ENCODE measurements at regions not wholly inside any gene's neighbourhood (a gene's known extent, or its start where the extent isn't known, plus 50 kb on each side); places are given as distances from the start of the nearest gene placed in this dataset.
"Not testable (repeated sequence)": the region's sequence is repeated elsewhere in the genome, so short reads cannot be mapped to it uniquely, and the experiment has no call there.

DNA sequence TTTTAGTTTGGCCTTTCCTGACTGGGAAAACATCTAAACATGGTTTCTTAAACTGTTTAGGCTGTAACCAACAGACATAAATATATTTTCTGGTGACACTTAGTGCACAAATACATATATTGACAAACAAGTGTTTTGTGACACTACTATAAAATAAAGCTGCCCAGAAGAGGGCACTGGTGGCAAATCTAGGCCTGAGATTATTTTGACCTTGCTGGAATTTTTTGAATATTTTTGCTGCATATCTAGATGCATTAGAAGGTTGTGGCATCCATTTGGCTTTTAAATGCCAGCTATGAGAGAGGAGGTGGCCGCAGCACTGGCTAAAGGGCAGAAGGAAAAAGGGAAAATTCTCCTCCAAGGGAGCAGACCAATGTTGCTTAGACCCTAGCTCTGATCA, 139.6 kb downstream of the KLRB1 start:
- not testable (repeated sequence) for H3K9me3 ChIP-seq, H3K4me3 ChIP-seq, DNase-seq, H3K36me3 ChIP-seq, H3K27me3 ChIP-seq

GRCh38 chr12:9464408-9464807, 143.3 kb downstream of the KLRB1 start:
- no peak overlapping the region for H3K4me3 ChIP-seq
- H3K27me3 ChIP-seq: no peaks in the 10 kb centered on the region
- DNase-seq: no peak
- H3K9me3 ChIP-seq: no peaks in the 10 kb centered on the region
- no peaks in the 10 kb centered on the region for H3K36me3 ChIP-seq

- not testable (repeated sequence) for H3K9me3 ChIP-seq
- DNase-seq: peak; percentile 76
These were observed 152.2 kb downstream of the KLRB1 start for GRCh38 chr12:9455516-9455915.

GRCh38 chr12:9454021-9454420, 153.7 kb downstream of the KLRB1 start:
- H3K27me3 ChIP-seq, H3K9me3 ChIP-seq, DNase-seq, H3K36me3 ChIP-seq, H3K4me3 ChIP-seq: not testable (repeated sequence)

More at GRCh38 chr12:9455516-9455915, 152.2 kb downstream of the KLRB1 start:
- H3K27me3 ChIP-seq, H3K4me3 ChIP-seq, H3K36me3 ChIP-seq: not testable (repeated sequence)

DNA sequence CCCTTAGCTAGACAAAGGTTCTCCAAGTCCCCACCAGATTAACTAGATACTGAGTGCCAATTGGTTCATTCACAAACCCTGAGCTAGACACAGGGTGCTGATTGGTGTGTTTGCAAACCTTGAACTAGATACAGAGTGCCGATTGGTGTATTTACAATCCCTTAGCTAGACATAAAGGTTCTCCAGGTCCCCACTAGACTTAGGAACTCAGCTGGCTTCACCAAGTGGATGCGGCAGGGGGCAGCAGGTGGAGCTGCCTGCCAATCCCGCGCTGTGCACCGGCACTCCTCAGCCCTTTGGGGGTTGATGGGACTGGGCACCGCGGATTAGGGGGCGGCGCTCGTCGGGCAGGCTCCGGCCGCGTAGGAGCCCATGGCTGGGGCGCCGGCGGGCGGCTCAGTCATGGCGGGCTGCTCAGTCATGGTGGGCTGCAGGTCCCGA, 157.6 kb downstream of the KLRB1 start:
- not testable (repeated sequence) for H3K36me3 ChIP-seq, H3K9me3 ChIP-seq, H3K27me3 ChIP-seq
- H3K4me3 ChIP-seq: peak overlapping the region; percentile 28
- DNase-seq: peak; percentile 45

DNA sequence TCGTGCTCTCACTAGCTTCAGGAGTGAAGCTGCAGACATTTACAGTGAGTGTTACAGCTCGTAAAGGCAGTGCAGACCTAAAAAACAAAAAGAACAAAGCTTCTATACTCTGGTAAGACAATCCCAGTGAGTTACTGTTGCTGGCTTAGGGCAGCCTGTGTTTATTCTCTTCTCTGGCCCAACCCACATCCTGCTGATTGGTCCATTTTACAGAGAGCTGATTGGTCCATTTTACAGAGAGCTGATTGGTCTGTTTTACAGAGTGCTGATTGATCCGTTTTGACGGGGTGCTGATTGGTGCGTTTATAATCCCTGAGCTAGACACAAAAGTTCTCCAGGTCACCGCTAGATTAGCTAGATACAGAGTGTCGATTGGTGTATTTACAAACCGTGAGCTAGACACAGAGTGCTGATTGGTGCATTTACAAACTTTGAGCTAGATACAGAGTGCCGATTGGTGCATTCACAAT, 158.0 kb downstream of the KLRB1 start:
- H3K36me3 ChIP-seq, H3K27me3 ChIP-seq, H3K9me3 ChIP-seq: not testable (repeated sequence)
- peak; percentile 34 for DNase-seq
- peak overlapping the region; percentile 64 for H3K4me3 ChIP-seq

DNA sequence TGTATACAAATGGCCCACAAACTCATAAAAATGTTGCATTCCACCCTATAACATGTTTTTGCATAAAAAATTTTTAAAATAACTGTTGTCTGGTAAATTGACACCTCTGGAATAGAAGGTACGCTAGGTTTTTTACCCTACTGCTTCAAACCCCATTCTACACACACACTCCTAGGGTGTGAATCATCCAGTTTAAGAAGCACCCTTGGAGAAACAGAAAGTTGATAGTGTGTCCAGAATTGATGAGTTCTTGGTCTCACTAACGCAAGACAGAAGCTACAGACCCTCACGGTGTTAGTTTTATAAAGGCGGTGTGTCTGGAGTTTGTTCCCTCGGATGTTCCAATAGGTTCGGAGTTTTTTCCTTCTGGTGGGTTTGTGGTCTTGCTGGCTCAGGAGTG, 158.5 kb downstream of the KLRB1 start:
- H3K9me3 ChIP-seq: no peaks in the 10 kb centered on the region
- H3K4me3 ChIP-seq: peak overlapping the region; percentile 64
- H3K36me3 ChIP-seq: no peaks in the 10 kb centered on the region
- no peaks in the 10 kb centered on the region for H3K27me3 ChIP-seq
- no peak for DNase-seq

GRCh38 chr12:9448648-9449047, 159.1 kb downstream of the KLRB1 start:
- not testable (repeated sequence) for H3K9me3 ChIP-seq, DNase-seq, H3K36me3 ChIP-seq, H3K27me3 ChIP-seq
- H3K4me3 ChIP-seq: peak overlapping the region; percentile 64

DNA sequence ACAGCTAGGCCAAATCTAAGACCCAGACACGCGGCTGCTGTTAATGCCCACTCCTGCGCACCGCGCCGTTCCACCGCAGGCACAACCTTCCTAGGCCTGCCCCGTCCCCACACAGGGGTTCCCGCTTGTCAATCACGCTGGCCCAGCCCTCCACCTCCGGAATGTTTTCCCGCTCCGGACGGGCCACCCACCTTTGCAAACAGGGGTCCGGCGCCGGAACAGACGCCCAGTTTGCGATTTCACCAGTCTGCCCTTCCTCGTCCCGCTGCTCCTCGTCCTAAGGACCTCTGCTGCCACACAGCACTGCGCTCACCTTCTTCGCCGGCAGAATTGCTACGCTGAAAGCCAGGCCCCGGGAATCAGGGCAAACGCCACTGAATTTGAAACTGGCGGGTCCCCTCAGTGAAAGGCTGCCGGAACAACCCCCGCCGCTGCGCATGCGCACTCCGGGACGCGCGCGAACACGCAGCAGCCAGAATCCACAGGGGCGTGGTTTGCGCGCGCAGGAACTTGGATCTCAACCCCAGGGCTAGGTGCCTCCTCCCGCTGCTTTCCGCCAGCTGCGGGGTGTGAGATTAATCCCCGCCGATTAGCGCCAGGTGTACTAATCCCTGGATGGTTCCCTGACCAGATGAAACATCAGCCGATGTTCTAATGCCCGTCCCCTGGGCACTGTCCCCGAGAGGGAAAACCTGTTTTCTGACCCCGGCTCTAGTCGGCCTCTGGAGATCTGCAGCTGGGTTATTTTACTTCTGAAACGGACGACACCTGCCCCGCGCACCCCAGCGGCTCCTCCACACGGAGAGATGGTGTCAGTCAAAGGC, 159.7 kb downstream of the KLRB1 start:
- H3K4me3 ChIP-seq: peak overlapping the region; percentile 64
- H3K36me3 ChIP-seq, H3K27me3 ChIP-seq, H3K9me3 ChIP-seq: not testable (repeated sequence)
- peak; percentile 87 for DNase-seq

- not testable (repeated sequence) for H3K27me3 ChIP-seq, H3K36me3 ChIP-seq, H3K9me3 ChIP-seq
- H3K4me3 ChIP-seq: peak overlapping the region; percentile 64; the same call in 1 of the 2 replicates
- DNase-seq: peak; percentile 20
These were observed 160.6 kb downstream of the KLRB1 start for GRCh38 chr12:9446883-9447761.

DNA sequence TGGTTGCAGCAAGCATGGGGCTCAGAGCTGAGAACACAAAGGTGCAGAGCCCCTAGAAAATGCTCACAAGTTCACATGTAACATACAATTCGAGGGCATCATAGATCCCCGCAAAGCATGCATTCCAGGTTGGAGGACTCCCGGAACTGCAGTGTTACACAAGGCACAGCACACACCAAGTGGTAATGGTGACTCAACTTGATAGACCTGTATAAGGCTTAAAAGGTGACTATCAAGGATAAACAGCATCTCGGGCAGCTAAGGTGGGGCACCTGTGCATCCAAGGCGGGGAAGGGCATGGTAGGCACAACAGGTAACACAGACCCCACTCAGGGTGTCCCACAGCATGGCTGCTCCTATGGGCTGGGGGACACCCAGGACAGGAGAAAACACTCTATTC, 167.3 kb downstream of the KLRB1 start:
- H3K36me3 ChIP-seq, DNase-seq, H3K27me3 ChIP-seq, H3K9me3 ChIP-seq, H3K4me3 ChIP-seq: not testable (repeated sequence)

DNA sequence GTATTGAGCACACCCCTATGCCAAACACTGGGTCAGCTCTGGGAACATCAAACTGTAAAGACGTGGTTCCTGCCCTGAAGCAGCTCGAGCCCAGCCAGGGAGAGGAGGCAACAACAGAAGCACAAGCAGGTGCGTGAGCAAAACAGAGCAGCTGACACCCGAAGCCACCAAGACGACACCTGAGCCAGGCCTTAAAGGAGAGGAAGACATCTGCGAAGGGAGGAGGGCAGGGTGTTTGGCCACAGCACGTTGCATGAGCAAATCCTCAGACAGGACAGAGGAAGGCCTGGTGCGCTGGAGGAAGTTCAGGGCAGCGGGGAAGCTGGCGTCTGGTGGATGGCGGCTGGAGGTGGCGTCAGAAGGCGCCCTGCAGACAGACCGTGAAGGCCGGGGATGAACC, 172.0 kb downstream of the KLRB1 start:
- DNase-seq, H3K27me3 ChIP-seq, H3K36me3 ChIP-seq, H3K4me3 ChIP-seq, H3K9me3 ChIP-seq: not testable (repeated sequence)

- not testable (repeated sequence) for H3K9me3 ChIP-seq, H3K36me3 ChIP-seq, H3K27me3 ChIP-seq, H3K4me3 ChIP-seq, DNase-seq
These were observed 177.3 kb downstream of the KLRB1 start for GRCh38 chr12:9430385-9430784.

DNA sequence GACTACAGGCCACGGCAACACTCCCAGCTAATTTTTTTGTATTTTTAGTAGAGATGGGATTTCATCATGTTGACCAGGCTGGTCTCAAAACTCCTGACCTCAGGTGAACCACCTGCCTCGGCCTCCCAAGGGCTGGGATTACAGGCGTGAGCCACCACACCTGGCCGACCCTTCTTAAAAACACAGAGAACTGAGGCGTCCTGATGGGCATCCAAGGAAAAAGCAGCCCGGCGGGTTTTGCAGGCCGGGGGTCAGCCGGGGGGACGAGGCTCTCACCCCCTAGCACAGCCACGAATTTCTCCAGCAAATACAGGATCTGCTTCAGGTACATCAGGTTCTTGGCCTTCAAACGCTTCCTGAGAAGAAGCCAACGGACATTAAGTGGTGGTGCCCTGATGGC, 178.9 kb downstream of the KLRB1 start:
- not testable (repeated sequence) for H3K9me3 ChIP-seq, H3K27me3 ChIP-seq, H3K4me3 ChIP-seq, DNase-seq, H3K36me3 ChIP-seq

DNA sequence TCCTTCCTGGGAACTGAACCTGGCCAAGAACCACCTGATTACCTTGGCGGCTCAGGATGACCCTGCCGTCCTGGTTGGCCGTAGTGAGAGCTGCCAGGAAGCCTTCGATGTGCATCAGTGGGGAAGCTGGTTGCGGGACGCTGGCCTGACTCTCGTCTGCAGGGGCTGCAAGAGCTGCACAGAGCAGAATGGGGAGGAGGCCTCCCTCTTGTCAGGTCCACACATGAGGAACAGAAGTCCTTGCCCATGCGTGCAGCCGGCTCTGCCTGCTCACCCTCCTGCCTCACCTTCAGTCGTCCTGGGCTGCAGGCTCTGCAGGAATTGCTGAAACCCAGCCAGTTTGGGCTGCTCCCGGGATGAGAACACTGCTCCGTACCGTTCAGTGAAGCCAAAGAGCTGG, 182.3 kb downstream of the KLRB1 start:
- H3K4me3 ChIP-seq, DNase-seq, H3K27me3 ChIP-seq, H3K36me3 ChIP-seq, H3K9me3 ChIP-seq: not testable (repeated sequence)

GRCh38 chr12:9424175-9424740, 183.5 kb downstream of the KLRB1 start:
- not testable (repeated sequence) for H3K4me3 ChIP-seq, H3K36me3 ChIP-seq, H3K27me3 ChIP-seq, H3K9me3 ChIP-seq, DNase-seq

DNA sequence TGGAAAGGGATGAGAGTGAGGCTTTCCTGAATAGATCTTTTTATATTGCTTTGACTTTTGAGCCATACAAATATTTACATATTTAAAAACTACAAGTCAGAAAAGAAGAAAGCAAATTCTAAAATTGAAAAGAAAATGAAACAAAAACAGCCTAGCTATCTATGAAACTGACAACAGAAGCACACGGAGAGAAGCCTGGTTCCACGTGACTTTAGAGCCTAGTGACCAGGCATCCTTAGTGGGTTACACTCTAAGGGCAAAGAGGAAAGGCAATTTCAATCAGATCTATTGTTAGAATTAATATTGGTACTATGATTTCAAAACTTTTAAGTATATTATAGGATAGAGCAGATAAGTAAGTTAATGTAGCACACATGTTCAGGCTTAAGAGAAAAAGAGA, 185.0 kb downstream of the KLRB1 start:
- DNase-seq, H3K36me3 ChIP-seq, H3K27me3 ChIP-seq: not testable (repeated sequence)

More for the DNA sequence above, 185.0 kb downstream of the KLRB1 start:
- not testable (repeated sequence) for H3K9me3 ChIP-seq, H3K4me3 ChIP-seq

Measured in MG63 (cell line).